HUES48 (cell line): ENCODE measurements at regions not wholly inside any gene's neighbourhood (a gene's known extent, or its start where the extent isn't known, plus 50 kb on each side); places are given as distances from the start of the nearest gene placed in this dataset.

Experiments used
- H3K27ac ChIP-seq: one replicate; pipeline ENCODE4 v1.7.0; 2013; ENCODE audit warnings: low read depth, low read length, inconsistent platforms
- H3K27me3 ChIP-seq: 2 replicates; pipeline ENCODE4 v1.6.1; 2013; ENCODE audit warnings: mild to moderate bottlenecking, low read length; ENCODE audit not compliant: control insufficient read depth, insufficient read depth
- H3K36me3 ChIP-seq: 2 replicates; pipeline ENCODE4 v1.6.1; 2013; ENCODE audit warnings: low read length; ENCODE audit not compliant: control insufficient read depth, insufficient read depth
- H3K4me1 ChIP-seq: 2 replicates; pipeline ENCODE4 v1.6.1; 2013; ENCODE audit warnings: mild to moderate bottlenecking, low read length; ENCODE audit not compliant: control insufficient read depth, insufficient read depth
- H3K4me3 ChIP-seq: 2 replicates; pipeline ENCODE4 v1.5.1; 2013; ENCODE audit warnings: mild to moderate bottlenecking, low read depth, low read length
- H3K9ac ChIP-seq: 2 replicates; pipeline ENCODE4 v1.6.1; 2013; ENCODE audit warnings: mild to moderate bottlenecking, low read depth, low read length, moderate library complexity
- H3K9me3 ChIP-seq: 2 replicates; pipeline ENCODE4 v1.6.1; 2013; ENCODE audit warnings: low read length; ENCODE audit not compliant: control insufficient read depth, insufficient read depth

DNA sequence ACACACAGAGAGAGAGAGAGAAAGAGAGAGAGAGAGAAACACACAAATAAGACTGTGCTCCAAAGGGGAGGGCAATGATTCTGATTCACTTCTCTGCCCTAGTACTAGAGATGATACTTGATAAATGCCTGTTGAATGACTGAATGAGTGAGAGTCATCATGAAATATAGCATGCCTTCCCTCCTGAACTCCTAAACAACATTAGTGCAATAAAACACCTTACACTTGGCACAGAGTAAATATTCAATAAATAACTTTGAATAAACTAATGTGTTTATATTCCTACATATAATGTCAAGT is 511.2 kb upstream of the RAG2 start:
- no peaks in the 10 kb centered on the region for H3K9me3 ChIP-seq
- no peak overlapping the region for H3K4me3 ChIP-seq
- no peak overlapping the region for H3K9ac ChIP-seq
- no peaks in the 10 kb centered on the region for H3K36me3 ChIP-seq
- H3K4me1 ChIP-seq: no peaks in the 10 kb centered on the region
- H3K27me3 ChIP-seq: no peaks in the 10 kb centered on the region
- H3K27ac ChIP-seq: no peak overlapping the region

DNA sequence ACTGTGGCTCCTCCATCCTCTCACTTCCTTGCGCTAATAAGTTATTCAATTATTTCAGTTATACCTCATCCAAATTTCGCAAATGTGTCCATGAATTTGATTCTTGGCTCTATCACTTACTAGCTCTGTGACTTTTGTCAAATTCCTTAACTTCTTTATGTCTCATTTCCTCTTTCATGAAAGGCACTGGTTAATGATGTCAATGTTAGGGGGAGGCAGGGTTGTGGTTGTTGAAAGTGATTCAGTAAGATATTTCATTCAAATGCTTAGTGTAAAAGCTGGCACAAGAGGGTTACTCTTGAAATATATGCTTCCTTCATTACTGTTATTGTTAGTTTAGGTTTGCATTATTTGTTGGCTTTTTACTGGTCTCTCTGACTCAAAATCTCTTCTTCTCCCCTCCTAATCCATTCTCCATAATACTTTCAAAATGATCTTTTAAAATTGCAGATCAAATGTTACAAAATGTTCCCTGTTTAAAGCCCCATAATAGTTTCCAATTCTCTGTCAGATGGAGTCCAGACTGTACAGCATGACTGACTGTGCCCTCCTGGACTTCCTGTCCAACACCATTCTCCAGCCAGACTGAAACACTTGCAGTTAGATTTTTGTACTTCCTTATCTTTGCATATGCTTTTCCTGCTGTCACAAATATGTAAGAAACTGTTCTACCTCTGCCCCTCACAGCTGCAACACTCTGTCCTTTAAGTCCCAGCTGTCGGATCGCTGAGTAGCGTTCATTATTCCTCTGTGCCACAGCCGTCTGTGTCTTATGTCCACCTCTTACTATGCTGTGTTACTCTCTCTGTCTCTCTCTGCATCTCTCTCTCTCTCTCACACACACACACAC is 510.6 kb upstream of the RAG2 start:
- no peak overlapping the region for H3K9ac ChIP-seq
- H3K36me3 ChIP-seq: no peaks in the 10 kb centered on the region

DNA sequence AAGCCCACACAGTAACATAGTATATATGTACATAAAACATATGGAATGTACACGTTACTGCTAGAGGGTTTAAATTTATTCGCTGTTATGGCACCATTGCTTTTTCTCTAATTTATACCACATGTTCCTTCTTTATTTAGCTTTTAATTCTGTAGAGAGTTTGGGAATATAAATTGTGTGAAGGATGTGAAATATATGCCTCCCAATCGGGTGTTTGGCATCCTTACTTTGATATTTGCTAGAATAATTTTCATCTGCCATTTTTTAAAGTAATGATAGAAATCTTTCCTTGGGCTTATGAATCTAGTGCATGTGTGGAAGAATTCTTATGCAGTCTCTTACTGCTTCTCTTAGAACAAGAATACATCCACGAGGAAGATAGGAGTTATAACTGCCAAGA is 509.8 kb upstream of the RAG2 start:
- Histone ChIP-seq H3K4me3 (no peak overlapping the region), H3K27me3 (no peaks in the 10 kb centered on the region), H3K4me1 (no peaks in the 10 kb centered on the region), H3K27ac (no peak overlapping the region), H3K9me3 (no peaks in the 10 kb centered on the region), H3K9ac (no peak overlapping the region), H3K36me3 (no peaks in the 10 kb centered on the region)

More for the DNA sequence above, 510.6 kb upstream of the RAG2 start:
- H3K9me3 ChIP-seq: no peaks in the 10 kb centered on the region
- no peak overlapping the region for H3K4me3 ChIP-seq
- H3K4me1 ChIP-seq: no peaks in the 10 kb centered on the region
- no peak overlapping the region for H3K27ac ChIP-seq
- H3K27me3 ChIP-seq: no peaks in the 10 kb centered on the region

DNA sequence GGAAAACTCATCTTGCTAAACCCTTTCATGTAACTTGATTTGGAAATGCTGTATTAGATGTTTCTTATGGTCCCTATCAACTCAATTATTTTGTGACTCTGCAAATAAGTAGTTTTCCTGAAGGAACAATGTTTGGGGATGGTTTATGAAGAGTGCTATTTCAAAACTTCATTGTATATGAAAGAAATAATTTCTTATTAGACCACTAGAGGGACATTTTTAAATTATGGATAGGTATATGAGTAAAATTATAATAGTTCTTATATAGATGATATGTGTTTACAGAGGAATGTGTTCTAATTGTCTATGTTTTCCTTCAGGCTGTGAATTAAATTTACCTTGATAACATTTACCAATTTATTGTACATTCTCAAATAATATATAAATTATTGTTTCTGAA is 509.4 kb upstream of the RAG2 start:
- H3K27ac ChIP-seq: no peak overlapping the region

DNA sequence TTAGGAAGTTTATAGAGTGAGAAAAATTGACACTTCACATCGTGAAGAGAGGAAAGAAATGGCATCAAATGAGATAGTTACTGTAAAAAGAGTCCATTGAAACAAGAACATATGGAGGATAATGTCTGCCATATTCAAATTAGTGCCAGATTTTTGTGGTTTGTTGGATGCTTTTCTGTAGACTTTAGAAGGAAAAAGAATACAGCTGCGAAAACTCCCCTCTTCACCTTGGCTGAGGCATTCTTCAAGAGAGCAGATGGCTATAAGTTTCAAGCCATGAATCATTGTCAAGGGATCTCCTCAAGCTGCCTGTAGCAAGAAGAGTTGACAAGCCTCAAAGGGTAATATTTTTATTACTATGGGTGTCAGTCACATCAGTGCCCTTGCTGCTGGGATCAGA is 507.4 kb upstream of the RAG2 start:
- Histone ChIP-seq H3K9ac (no peak overlapping the region), H3K9me3 (no peaks in the 10 kb centered on the region), H3K36me3 (no peaks in the 10 kb centered on the region), H3K4me3 (no peak overlapping the region), H3K27me3 (no peaks in the 10 kb centered on the region), H3K4me1 (no peaks in the 10 kb centered on the region), H3K27ac (no peak overlapping the region)

More for the DNA sequence above, 509.4 kb upstream of the RAG2 start:
- H3K4me1 ChIP-seq: no peaks in the 10 kb centered on the region
- no peaks in the 10 kb centered on the region for H3K36me3 ChIP-seq
- no peaks in the 10 kb centered on the region for H3K27me3 ChIP-seq
- H3K9me3 ChIP-seq: no peaks in the 10 kb centered on the region
- H3K9ac ChIP-seq: no peak overlapping the region
- no peak overlapping the region for H3K4me3 ChIP-seq

DNA sequence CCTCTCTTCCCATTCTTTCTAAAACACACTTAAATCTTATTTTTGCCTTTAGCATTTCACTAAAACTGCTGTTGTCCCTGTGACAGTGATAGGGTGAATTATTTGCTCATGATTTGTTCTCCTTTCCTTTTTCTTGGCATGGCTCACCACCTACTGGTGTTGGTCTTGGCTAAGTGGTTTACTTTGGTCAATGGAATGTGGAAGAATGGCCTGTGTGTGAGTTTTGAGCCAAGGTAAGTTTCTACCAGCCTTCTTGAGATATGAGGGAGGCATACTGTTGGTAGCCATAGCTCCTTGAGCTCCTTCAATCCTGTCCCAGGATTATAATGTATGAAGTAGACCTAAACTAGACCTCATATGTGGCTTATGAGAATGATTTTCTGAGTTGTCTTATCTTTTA is 506.3 kb upstream of the RAG2 start:
- H3K4me3 ChIP-seq: no peak overlapping the region
- H3K36me3 ChIP-seq: no peaks in the 10 kb centered on the region
- H3K27ac ChIP-seq: no peak overlapping the region
- no peaks in the 10 kb centered on the region for H3K27me3 ChIP-seq
- no peaks in the 10 kb centered on the region for H3K9me3 ChIP-seq
- no peaks in the 10 kb centered on the region for H3K4me1 ChIP-seq
- H3K9ac ChIP-seq: no peak overlapping the region

DNA sequence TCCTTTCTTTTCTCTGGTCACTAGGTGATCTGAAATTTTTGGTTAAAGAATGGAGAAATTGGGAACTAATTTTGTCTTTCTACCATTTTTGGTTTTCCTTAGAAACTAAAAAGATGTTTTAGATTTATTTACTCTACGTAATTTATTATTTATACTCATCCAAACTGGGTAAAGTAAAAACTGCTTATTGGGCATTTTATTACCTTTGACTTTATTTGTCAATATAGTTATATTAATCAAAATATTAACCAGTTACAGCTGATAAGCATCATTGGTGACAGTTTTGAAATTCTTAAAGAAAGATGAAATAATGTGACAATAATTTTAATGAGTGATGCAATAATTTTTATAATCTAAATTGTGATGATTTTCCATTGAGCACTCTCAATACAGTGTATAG is 502.0 kb upstream of the RAG2 start:
- H3K9me3 ChIP-seq: no peaks in the 10 kb centered on the region
- H3K9ac ChIP-seq: no peak overlapping the region
- no peaks in the 10 kb centered on the region for H3K4me1 ChIP-seq
- H3K4me3 ChIP-seq: no peak overlapping the region
- H3K27ac ChIP-seq: no peak overlapping the region
- H3K36me3 ChIP-seq: no peaks in the 10 kb centered on the region
- no peaks in the 10 kb centered on the region for H3K27me3 ChIP-seq

DNA sequence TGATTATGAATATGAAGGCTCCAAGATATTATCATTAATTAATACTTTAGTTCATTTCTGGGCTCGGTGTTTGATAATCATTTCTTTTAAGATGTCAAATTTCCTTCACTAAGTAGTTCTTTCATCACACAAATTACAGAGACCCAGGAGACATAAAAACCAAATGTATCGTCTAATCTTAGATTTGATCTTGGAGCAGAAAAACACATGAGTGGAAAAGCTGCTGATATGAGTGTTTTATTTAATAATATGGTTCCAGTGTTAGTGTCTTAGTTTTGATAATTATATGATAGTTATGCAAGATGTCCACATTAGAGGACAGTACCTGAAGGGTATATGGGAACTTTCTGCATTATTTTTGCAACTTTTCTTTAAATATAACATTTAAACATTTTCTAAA is 494.5 kb upstream of the RAG2 start:
- H3K4me3 ChIP-seq: no peak overlapping the region
- peaks cover 9% of the 10 kb centered on the region; the same call in 1 of the 2 replicates for H3K4me1 ChIP-seq
- H3K36me3 ChIP-seq: no peaks in the 10 kb centered on the region
- no peak overlapping the region for H3K9ac ChIP-seq
- no peaks in the 10 kb centered on the region for H3K27me3 ChIP-seq
- H3K9me3 ChIP-seq: no peaks in the 10 kb centered on the region
- H3K27ac ChIP-seq: no peak overlapping the region

DNA sequence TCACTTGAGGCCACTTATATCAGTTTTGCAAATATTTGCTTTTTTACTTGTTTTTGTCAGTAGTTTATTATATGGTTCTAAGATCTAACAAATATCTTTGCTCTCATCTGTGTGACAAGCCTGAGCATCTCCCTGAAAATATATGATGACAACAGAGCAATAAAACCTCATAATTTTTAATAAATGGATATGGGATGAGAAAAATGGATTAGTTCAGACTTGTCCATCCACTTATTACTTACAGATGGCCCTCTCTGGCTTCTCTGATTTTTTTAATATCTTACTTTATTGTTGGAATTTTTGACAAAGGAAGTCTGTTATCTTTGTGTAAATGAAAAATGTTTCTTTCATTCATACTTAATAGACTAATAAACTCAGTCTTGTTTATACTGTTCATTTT is 491.4 kb upstream of the RAG2 start:
- Histone ChIP-seq H3K9me3 (no peaks in the 10 kb centered on the region), H3K27me3 (no peaks in the 10 kb centered on the region)

DNA sequence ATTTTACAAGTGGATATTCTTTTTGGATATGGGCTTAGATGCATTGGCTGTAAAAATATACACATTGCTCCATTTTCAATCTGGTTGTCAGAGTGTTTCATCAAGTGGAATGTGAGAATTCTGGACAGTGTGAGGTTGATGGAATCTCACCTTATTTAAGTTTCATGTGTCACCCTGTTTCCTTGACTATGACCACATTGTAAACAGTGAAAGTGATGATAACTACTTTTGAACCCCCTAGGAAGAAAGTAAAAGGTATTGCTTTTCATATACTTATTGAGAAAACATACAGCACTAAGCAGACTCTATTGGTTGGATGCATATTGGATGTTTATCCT is 490.5 kb upstream of the RAG2 start:
- Histone ChIP-seq H3K9me3 (no peaks in the 10 kb centered on the region), H3K36me3 (no peaks in the 10 kb centered on the region), H3K4me3 (no peak overlapping the region), H3K27me3 (no peaks in the 10 kb centered on the region), H3K27ac (no peak overlapping the region), H3K9ac (no peak overlapping the region), H3K4me1 (peaks cover 9% of the 10 kb centered on the region; the same call in 1 of the 2 replicates)

More for the DNA sequence above, 491.4 kb upstream of the RAG2 start:
- Histone ChIP-seq H3K36me3 (no peaks in the 10 kb centered on the region), H3K4me1 (peaks cover 9% of the 10 kb centered on the region; the same call in 1 of the 2 replicates), H3K4me3 (no peak overlapping the region), H3K27ac (no peak overlapping the region), H3K9ac (no peak overlapping the region)

DNA sequence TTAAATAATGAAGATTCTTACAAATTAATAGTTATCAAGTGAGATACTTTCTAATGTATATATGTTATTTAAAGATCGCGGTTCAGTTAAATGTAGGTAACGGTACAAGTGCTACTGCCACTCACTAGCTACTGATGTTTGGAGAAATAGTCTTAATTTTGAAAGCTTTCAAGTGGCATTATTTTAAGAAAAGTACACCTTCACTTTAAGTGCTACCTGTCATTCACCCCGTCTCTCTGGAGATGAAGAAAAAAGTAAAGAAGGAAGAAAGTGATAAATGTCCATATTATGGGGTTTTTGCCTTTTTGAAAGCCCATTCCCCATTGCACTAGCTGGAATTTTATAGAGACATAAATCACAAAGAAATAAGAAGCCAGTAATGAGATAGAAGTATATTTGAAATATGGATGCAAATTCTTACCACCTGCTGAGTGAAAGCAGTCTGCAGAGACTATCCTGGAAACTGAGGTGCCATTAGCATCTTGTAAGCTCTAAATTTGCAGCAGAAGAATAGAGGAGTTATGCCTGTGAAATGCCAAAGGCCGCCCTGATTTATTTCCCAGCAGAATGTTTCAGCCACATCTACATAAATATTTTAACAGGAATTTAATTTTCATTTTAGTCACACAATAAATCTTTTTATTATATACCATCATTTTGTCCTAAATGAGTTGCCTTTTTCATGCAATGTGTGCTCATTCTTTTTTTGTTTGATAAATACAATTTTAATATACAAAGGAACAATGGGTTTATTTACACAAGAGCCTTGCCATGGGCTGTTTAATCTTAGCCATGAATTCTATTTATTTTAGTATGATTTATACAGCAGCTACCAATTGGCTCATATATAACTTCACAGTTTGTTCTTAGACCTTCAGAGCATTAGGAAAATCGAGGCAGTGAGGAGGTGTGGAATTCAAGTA is 489.9 kb upstream of the RAG2 start:
- Histone ChIP-seq H3K4me1 (peaks cover 9% of the 10 kb centered on the region; the same call in 1 of the 2 replicates), H3K36me3 (no peaks in the 10 kb centered on the region), H3K27me3 (no peaks in the 10 kb centered on the region), H3K9me3 (no peaks in the 10 kb centered on the region), H3K27ac (no peak overlapping the region), H3K9ac (no peak overlapping the region), H3K4me3 (no peak overlapping the region)
